CD4-positive, alpha-beta T cell (primary cell): ENCODE measurements at regions not wholly inside any gene's neighbourhood (a gene's known extent, or its start where the extent isn't known, plus 50 kb on each side); places are given as distances from the start of the nearest gene placed in this dataset.

Source experiments
- ATAC-seq: fragments of 200-7000 bp; cut with Tn5 transposase; one replicate; pipeline ENCODE4 v1.10.0; 2022; ENCODE audit warnings: mild to moderate bottlenecking; ENCODE audit not compliant: poor library complexity
- CTCF ChIA-PET: fragments of 350-600 bp; sonication (Branson Sonifier 250); formaldehyde crosslinking; loops from one replicate; lab custom pipeline; 2021; ENCODE audit warnings: antibody characterized with exemption, inconsistent platforms; lab: Charles Lee
- POLR2A ChIA-PET: fragments of 350-600 bp; sonication (Branson Sonifier 250); formaldehyde crosslinking; loops from one replicate; lab custom pipeline; 2021; ENCODE audit warnings: antibody characterized with exemption, inconsistent platforms; lab: Charles Lee
- DNase-seq, 14 experiments: peaks; one replicate each; pipeline ENCODE4 v3.0.0-alpha.2; 2013 to 2020; ENCODE audit warnings: mixed read lengths in 2 of 14
- H3K27ac ChIP-seq, 2 donors: one replicate each; pipeline versions ENCODE4 v1.5.1 to v1.7.0; 2013; ENCODE audit warnings: low read length in 2 of 2, low read depth in 1 of 2, mild to moderate bottlenecking in 1 of 2
- H3K27me3 ChIP-seq, 2 experiments: 1 replicate in 1 of 2; 2 replicates in 1 of 2; pipeline versions ENCODE4 v1.6.1 to v1.7.0; 2013; ENCODE audit warnings: low read length in 2 of 2, control low read depth in 1 of 2, mild to moderate bottlenecking in 1 of 2, moderate library complexity in 1 of 2; ENCODE audit not compliant: insufficient read depth in 2 of 2, control insufficient read depth in 1 of 2
- H3K36me3 ChIP-seq: one replicate; pipeline ENCODE4 v1.6.1; 2013; ENCODE audit warnings: low read length, control low read depth; ENCODE audit not compliant: insufficient read depth
- H3K4me1 ChIP-seq: one replicate; pipeline ENCODE4 v1.6.1; 2013; ENCODE audit warnings: low read length, control low read depth; ENCODE audit not compliant: insufficient read depth
- H3K4me3 ChIP-seq: one replicate; pipeline ENCODE4 v1.5.1; 2013; ENCODE audit warnings: mild to moderate bottlenecking, low read length, moderate library complexity
- H3K9me3 ChIP-seq, 2 experiments: 1 replicate in 1 of 2; 2 replicates in 1 of 2; pipeline versions ENCODE4 v1.6.1 to v1.7.0; 2013; ENCODE audit warnings: low read length in 2 of 2, mild to moderate bottlenecking in 2 of 2, control low read depth in 1 of 2, moderate library complexity in 1 of 2; ENCODE audit not compliant: control insufficient read depth in 1 of 2, insufficient read depth in 1 of 2
- H3K27ac Mint-ChIP-seq: one replicate; pipeline ENCODE4 v1.8.0; 2020; ENCODE audit warnings: mixed read lengths
- H3K27me3 Mint-ChIP-seq: one replicate; pipeline ENCODE4 v1.8.0; 2021; ENCODE audit warnings: mixed read lengths
- H3K36me3 Mint-ChIP-seq: one replicate; pipeline ENCODE4 v1.8.0; 2021; ENCODE audit warnings: low read depth, mixed read lengths
- H3K4me1 Mint-ChIP-seq: one replicate; pipeline ENCODE4 v1.8.0; 2021; ENCODE audit warnings: low read depth, mixed read lengths
- H3K4me3 Mint-ChIP-seq: one replicate; pipeline ENCODE4 v1.8.0; 2020; ENCODE audit warnings: mild to moderate bottlenecking, mixed read lengths
- H3K9me3 Mint-ChIP-seq: one replicate; pipeline ENCODE4 v1.8.0; 2020; ENCODE audit warnings: mixed read lengths
- CTCF ChIP-seq: fragments of 200-600 bp; IDR thresholded peaks from one replicate; pipeline ENCODE4 v1.8.0; 2022; ENCODE audit warnings: antibody characterized with exemption, mild to moderate bottlenecking
- intact Hi-C, 2 experiments: fragments of 100-400 bp; cut with DNase I in 1 of 2; cut with micrococcal nuclease in 1 of 2; formaldehyde crosslinking; loops; one replicate each; pipeline versions ENCODE4 v1.15.1 to v1.9.0; 2023 to 2025; cut with DNase I, micrococcal nuclease

GRCh38 chr2:222038067-222038802 lies 260.6 kb downstream of the PAX3 start:
- intact Hi-C loops = no loop called here

GRCh38 chr2:222037211-222037610 lies 261.6 kb downstream of the PAX3 start:
- POLR2A ChIA-PET = no interaction called here
- no peaks in the 10 kb centered on the region for H3K9me3 Mint-ChIP-seq
- no peak overlapping the region for H3K27ac Mint-ChIP-seq
- ATAC-seq (no peak), DNase-seq (no peak)
- Histone ChIP-seq H3K36me3 (no peaks in the 10 kb centered on the region), H3K4me1 (no peaks in the 10 kb centered on the region), H3K27ac (no peak overlapping the region), H3K27me3 (no peaks in the 10 kb centered on the region), H3K9me3 (no peaks in the 10 kb centered on the region), H3K4me3 (no peak overlapping the region)
- no peaks in the 10 kb centered on the region for H3K4me1 Mint-ChIP-seq
- CTCF ChIA-PET = no interaction called here
- no peaks in the 10 kb centered on the region for H3K27me3 Mint-ChIP-seq
- H3K4me3 Mint-ChIP-seq = no peak overlapping the region
- TF ChIP-seq CTCF = no peak
- intact Hi-C loops = no loop called here
- H3K36me3 Mint-ChIP-seq = no peaks in the 10 kb centered on the region

More at GRCh38 chr2:222038067-222038802, 260.6 kb downstream of the PAX3 start:
- Histone ChIP-seq H3K4me3 (no peak overlapping the region), H3K4me1 (no peaks in the 10 kb centered on the region), H3K27ac (no peak overlapping the region), H3K36me3 (no peaks in the 10 kb centered on the region), H3K9me3 (no peaks in the 10 kb centered on the region), H3K27me3 (no peaks in the 10 kb centered on the region)
- Mint-ChIP-seq H3K9me3 (no peaks in the 10 kb centered on the region), H3K27ac (no peak overlapping the region), H3K27me3 (no peaks in the 10 kb centered on the region), H3K4me3 (no peak overlapping the region), H3K4me1 (no peaks in the 10 kb centered on the region), H3K36me3 (no peaks in the 10 kb centered on the region)
- ATAC-seq = no peak
- no peak for TF ChIP-seq CTCF
- ChIA-PET CTCF (no interaction called here), POLR2A (no interaction called here)
- DNase-seq = no peak

GRCh38 chr2:222034058-222034457 lies 264.7 kb downstream of the PAX3 start:
- ChIA-PET POLR2A (no interaction called here), CTCF (no interaction called here)
- Histone ChIP-seq H3K27ac (no peak overlapping the region), H3K9me3 (no peaks in the 10 kb centered on the region), H3K4me3 (no peak overlapping the region), H3K27me3 (no peaks in the 10 kb centered on the region), H3K36me3 (no peaks in the 10 kb centered on the region), H3K4me1 (no peaks in the 10 kb centered on the region)
- intact Hi-C loops = no loop called here
- no peak for DNase-seq
- no peaks in the 10 kb centered on the region for H3K27me3 Mint-ChIP-seq
- TF ChIP-seq CTCF = no peak
- no peaks in the 10 kb centered on the region for H3K36me3 Mint-ChIP-seq
- no peaks in the 10 kb centered on the region for H3K4me1 Mint-ChIP-seq
- H3K4me3 Mint-ChIP-seq = no peak overlapping the region
- no peak overlapping the region for H3K27ac Mint-ChIP-seq
- no peak for ATAC-seq
- H3K9me3 Mint-ChIP-seq = no peaks in the 10 kb centered on the region
